H1 (cell line): ENCODE measurements at regions not wholly inside any gene's neighbourhood (a gene's known extent, or its start where the extent isn't known, plus 50 kb on each side); places are given as distances from the start of the nearest gene placed in this dataset.

Experiments
- BCL11A ChIP-seq, 2 experiments: IDR thresholded peaks; one replicate each; pipeline ENCODE4 v1.6.1; 2011; ENCODE audit warnings: low read depth in 2 of 2, low read length in 2 of 2, mild to moderate bottlenecking in 2 of 2
- EP300 ChIP-seq, 2 experiments: IDR thresholded peaks; 1 replicate in 1 of 2; 2 replicates in 1 of 2; pipeline ENCODE4 v1.6.1; 2011 to 2012; ENCODE audit warnings: low read depth in 2 of 2, low read length in 2 of 2, mild to moderate bottlenecking in 2 of 2, borderline replicate concordance in 1 of 2, inconsistent platforms in 1 of 2, moderate library complexity in 1 of 2
- GTF2F1 ChIP-seq: IDR thresholded peaks from 2 replicates; pipeline ENCODE4 v1.6.1; 2012; ENCODE audit warnings: low read depth, low read length, improper control_type of control experiment, borderline replicate concordance
- HDAC6 ChIP-seq: IDR thresholded peaks from one replicate; pipeline ENCODE4 v1.7.1; 2012; ENCODE audit warnings: low read depth, mild to moderate bottlenecking, inconsistent platforms, low read length, moderate library complexity
- PHF8 ChIP-seq: fragments of 200-600 bp; sonication (generic); conservative IDR thresholded peaks from 2 replicates; pipeline ENCODE4 v1.7.1; 2012; ENCODE audit warnings: low read depth, mild to moderate bottlenecking, inconsistent platforms, low read length, moderate library complexity
- RAD21 ChIP-seq, 2 experiments: IDR thresholded peaks in 1 of 2; conservative IDR thresholded peaks in 1 of 2; 2 replicates each; pipeline ENCODE4 v1.6.1; 2011; ENCODE audit warnings: low read depth in 2 of 2, low read length in 2 of 2, improper control_type of control experiment in 1 of 2, inconsistent platforms in 1 of 2, mild to moderate bottlenecking in 1 of 2, moderate library complexity in 1 of 2
- YY1 ChIP-seq: IDR thresholded peaks from 2 replicates; pipeline ENCODE4 v1.6.1; 2011; ENCODE audit warnings: low read depth, mild to moderate bottlenecking, low read length
- ZNF274 ChIP-seq: IDR thresholded peaks from 2 replicates; pipeline ENCODE4 v1.7.0; 2012; ENCODE audit warnings: low read length, borderline replicate concordance; ENCODE audit errors: extremely low read depth
- TF ChIP-seq, protein P1 (sequence below): fragments of 300-600 bp; sonication (generic); IDR thresholded peaks from 2 replicates; pipeline ENCODE4 v1.7.1; 2012; ENCODE audit warnings: low read length, moderate library complexity, mild to moderate bottlenecking, inconsistent platforms; ENCODE audit not compliant: insufficient replicate concordance
- TF ChIP-seq, protein P2 (sequence below): IDR thresholded peaks from 2 replicates; pipeline ENCODE4 v1.6.1; 2012; ENCODE audit warnings: inconsistent platforms

DNA sequence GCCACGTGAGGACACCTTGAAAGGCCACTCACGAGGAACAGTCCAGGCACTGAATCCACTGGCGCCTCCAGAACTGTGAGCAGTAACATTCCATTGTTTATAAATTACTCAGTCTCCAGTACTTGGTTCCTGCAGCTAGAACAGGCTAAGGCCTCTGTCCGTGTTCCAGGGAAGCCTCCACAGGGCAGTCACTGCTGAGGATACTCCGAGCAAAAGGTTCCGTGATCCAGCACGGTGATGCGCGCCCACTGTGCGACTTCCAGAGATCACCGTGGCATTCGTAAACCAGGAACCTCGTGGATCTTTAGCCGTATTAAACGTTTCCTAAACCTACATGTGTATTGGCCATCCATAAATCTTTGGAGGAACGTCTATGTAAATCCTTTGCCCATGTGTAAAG lies 51.5 kb upstream of the SALL3 start (continued):
- TF ChIP-seq, protein P1, sequence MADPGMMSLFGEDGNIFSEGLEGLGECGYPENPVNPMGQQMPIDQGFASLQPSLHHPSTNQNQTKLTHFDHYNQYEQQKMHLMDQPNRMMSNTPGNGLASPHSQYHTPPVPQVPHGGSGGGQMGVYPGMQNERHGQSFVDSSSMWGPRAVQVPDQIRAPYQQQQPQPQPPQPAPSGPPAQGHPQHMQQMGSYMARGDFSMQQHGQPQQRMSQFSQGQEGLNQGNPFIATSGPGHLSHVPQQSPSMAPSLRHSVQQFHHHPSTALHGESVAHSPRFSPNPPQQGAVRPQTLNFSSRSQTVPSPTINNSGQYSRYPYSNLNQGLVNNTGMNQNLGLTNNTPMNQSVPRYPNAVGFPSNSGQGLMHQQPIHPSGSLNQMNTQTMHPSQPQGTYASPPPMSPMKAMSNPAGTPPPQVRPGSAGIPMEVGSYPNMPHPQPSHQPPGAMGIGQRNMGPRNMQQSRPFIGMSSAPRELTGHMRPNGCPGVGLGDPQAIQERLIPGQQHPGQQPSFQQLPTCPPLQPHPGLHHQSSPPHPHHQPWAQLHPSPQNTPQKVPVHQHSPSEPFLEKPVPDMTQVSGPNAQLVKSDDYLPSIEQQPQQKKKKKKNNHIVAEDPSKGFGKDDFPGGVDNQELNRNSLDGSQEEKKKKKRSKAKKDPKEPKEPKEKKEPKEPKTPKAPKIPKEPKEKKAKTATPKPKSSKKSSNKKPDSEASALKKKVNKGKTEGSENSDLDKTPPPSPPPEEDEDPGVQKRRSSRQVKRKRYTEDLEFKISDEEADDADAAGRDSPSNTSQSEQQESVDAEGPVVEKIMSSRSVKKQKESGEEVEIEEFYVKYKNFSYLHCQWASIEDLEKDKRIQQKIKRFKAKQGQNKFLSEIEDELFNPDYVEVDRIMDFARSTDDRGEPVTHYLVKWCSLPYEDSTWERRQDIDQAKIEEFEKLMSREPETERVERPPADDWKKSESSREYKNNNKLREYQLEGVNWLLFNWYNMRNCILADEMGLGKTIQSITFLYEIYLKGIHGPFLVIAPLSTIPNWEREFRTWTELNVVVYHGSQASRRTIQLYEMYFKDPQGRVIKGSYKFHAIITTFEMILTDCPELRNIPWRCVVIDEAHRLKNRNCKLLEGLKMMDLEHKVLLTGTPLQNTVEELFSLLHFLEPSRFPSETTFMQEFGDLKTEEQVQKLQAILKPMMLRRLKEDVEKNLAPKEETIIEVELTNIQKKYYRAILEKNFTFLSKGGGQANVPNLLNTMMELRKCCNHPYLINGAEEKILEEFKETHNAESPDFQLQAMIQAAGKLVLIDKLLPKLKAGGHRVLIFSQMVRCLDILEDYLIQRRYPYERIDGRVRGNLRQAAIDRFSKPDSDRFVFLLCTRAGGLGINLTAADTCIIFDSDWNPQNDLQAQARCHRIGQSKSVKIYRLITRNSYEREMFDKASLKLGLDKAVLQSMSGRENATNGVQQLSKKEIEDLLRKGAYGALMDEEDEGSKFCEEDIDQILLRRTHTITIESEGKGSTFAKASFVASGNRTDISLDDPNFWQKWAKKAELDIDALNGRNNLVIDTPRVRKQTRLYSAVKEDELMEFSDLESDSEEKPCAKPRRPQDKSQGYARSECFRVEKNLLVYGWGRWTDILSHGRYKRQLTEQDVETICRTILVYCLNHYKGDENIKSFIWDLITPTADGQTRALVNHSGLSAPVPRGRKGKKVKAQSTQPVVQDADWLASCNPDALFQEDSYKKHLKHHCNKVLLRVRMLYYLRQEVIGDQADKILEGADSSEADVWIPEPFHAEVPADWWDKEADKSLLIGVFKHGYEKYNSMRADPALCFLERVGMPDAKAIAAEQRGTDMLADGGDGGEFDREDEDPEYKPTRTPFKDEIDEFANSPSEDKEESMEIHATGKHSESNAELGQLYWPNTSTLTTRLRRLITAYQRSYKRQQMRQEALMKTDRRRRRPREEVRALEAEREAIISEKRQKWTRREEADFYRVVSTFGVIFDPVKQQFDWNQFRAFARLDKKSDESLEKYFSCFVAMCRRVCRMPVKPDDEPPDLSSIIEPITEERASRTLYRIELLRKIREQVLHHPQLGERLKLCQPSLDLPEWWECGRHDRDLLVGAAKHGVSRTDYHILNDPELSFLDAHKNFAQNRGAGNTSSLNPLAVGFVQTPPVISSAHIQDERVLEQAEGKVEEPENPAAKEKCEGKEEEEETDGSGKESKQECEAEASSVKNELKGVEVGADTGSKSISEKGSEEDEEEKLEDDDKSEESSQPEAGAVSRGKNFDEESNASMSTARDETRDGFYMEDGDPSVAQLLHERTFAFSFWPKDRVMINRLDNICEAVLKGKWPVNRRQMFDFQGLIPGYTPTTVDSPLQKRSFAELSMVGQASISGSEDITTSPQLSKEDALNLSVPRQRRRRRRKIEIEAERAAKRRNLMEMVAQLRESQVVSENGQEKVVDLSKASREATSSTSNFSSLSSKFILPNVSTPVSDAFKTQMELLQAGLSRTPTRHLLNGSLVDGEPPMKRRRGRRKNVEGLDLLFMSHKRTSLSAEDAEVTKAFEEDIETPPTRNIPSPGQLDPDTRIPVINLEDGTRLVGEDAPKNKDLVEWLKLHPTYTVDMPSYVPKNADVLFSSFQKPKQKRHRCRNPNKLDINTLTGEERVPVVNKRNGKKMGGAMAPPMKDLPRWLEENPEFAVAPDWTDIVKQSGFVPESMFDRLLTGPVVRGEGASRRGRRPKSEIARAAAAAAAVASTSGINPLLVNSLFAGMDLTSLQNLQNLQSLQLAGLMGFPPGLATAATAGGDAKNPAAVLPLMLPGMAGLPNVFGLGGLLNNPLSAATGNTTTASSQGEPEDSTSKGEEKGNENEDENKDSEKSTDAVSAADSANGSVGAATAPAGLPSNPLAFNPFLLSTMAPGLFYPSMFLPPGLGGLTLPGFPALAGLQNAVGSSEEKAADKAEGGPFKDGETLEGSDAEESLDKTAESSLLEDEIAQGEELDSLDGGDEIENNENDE = no peak
- TF ChIP-seq YY1 = no peak
- TF ChIP-seq PHF8 = no peak
- TF ChIP-seq EP300 (IDR thresholded peaks at IDR 0.05; ENCODE audit: borderline replicate concordance in 1 of 2, low read depth in 2 of 2, low read length in 2 of 2) = no peak
- no peak for TF ChIP-seq GTF2F1
- no peak for TF ChIP-seq BCL11A (IDR thresholded peaks at IDR 0.05; ENCODE audit: low read depth in 2 of 2, low read length in 2 of 2)
- no peak for TF ChIP-seq HDAC6
- TF ChIP-seq, protein P2, sequence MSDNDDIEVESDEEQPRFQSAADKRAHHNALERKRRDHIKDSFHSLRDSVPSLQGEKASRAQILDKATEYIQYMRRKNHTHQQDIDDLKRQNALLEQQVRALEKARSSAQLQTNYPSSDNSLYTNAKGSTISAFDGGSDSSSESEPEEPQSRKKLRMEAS = no peak
- no peak for TF ChIP-seq RAD21 (IDR thresholded peaks at IDR 0.05 in 1 of 2, conservative IDR thresholded peaks at IDR 0.05 in 1 of 2; ENCODE audit: low read depth in 2 of 2, low read length in 2 of 2)
- no peak for TF ChIP-seq ZNF274
